Cerebellar cortex (tissue), 1 donor: ENCODE measurements at regions not wholly inside any gene's neighbourhood (a gene's known extent, or its start where the extent isn't known, plus 50 kb on each side); places are given as distances from the start of the nearest gene placed in this dataset.
"Not testable (repeated sequence)": the region's sequence is repeated elsewhere in the genome, so short reads cannot be mapped to it uniquely, and the experiment has no call there.

Experiments
- DNase-seq: peaks from one replicate; pipeline ENCODE4 v3.0.0-alpha.2; 2015; ENCODE audit warnings: low spot score

GRCh38 chr14:30223385-30223785, 295.7 kb upstream of the PRKD1 start:
- no peak for DNase-seq

- DNase-seq: no peak
Observed at GRCh38 chr14:30223966-30224365, 296.3 kb upstream of the PRKD1 start.

- DNase-seq: no peak
Observed at GRCh38 chr14:30225176-30225575, 297.5 kb upstream of the PRKD1 start.

GRCh38 chr14:30227436-30227835, 299.8 kb upstream of the PRKD1 start:
- no peak for DNase-seq

- DNase-seq: no peak
Observed at GRCh38 chr14:30227876-30228275, 300.2 kb upstream of the PRKD1 start.

- no peak for DNase-seq
Observed at GRCh38 chr14:30230719-30231118, 303.1 kb upstream of the PRKD1 start.

- DNase-seq: no peak
Observed at GRCh38 chr14:30234966-30235365, 307.3 kb upstream of the PRKD1 start.

- DNase-seq: no peak
Observed at GRCh38 chr14:30235485-30235884, 307.8 kb upstream of the PRKD1 start.

- DNase-seq: no peak
Observed at GRCh38 chr14:30238936-30239335, 311.3 kb upstream of the PRKD1 start.

GRCh38 chr14:30240018-30240417, 312.4 kb upstream of the PRKD1 start:
- DNase-seq: no peak

GRCh38 chr14:30240685-30241084, 313.0 kb upstream of the PRKD1 start:
- no peak for DNase-seq

- no peak for DNase-seq
Observed at GRCh38 chr14:30242744-30243143, 315.1 kb upstream of the PRKD1 start.

GRCh38 chr14:30243207-30243606, 315.6 kb upstream of the PRKD1 start:
- no peak for DNase-seq

- DNase-seq: no peak
Observed at GRCh38 chr14:30243805-30244204, 315.2 kb upstream of the G2E3 start.

GRCh38 chr14:30244348-30244747, 314.6 kb upstream of the G2E3 start:
- not testable (repeated sequence) for DNase-seq

GRCh38 chr14:30251017-30251416, 307.9 kb upstream of the G2E3 start:
- DNase-seq: no peak

- DNase-seq: no peak
Observed at GRCh38 chr14:30251557-30252100, 307.3 kb upstream of the G2E3 start.

- DNase-seq: no peak
Observed at GRCh38 chr14:30252151-30252550, 306.8 kb upstream of the G2E3 start.

- DNase-seq: no peak
Observed at GRCh38 chr14:30252783-30253674, 305.9 kb upstream of the G2E3 start.

GRCh38 chr14:30256627-30257026, 302.3 kb upstream of the G2E3 start:
- DNase-seq: no peak

- no peak for DNase-seq
Observed at GRCh38 chr14:30257946-30258661, 300.9 kb upstream of the G2E3 start.

GRCh38 chr14:30260833-30261607, 297.9 kb upstream of the G2E3 start:
- no peak for DNase-seq
